Neural progenitor cell (in vitro differentiated cells): ENCODE measurements at regions not wholly inside any gene's neighbourhood (a gene's known extent, or its start where the extent isn't known, plus 50 kb on each side); places are given as distances from the start of the nearest gene placed in this dataset.

Experiments
- CTCF ChIP-seq: fragments of 200-600 bp; sonication (generic); IDR thresholded peaks from 2 replicates; pipeline ENCODE4 v1.5.1; 2017; ENCODE audit warnings: antibody characterized with exemption, mild to moderate bottlenecking
- EZH2phosphoT487 ChIP-seq: fragments of 200-600 bp; sonication (generic); IDR thresholded peaks from 2 replicates; pipeline ENCODE4 v1.6.1; 2017; ENCODE audit warnings: antibody characterized with exemption

GRCh38 chr1:238537641-238538040, 646.9 kb upstream of the ZP4 start:
- TF ChIP-seq CTCF (no peak), EZH2phosphoT487 (no peak)
